ENCODE measurements at regions not wholly inside any gene's neighbourhood (a gene's known extent, or its start where the extent isn't known, plus 50 kb on each side); places are given as distances from the start of the nearest gene placed in this dataset.

GRCh38 chr10:36111676-36112075, 469.6 kb upstream of the FZD8 start:
- TF ChIP-seq CTCF (IDR thresholded peaks at IDR 0.05) (no peak), POLR2A (IDR thresholded peaks at IDR 0.05) (no peak)

Data from upper lobe of left lung (tissue), 4 donors.